Thyroid gland (tissue), 4 donors: ENCODE measurements at regions not wholly inside any gene's neighbourhood (a gene's known extent, or its start where the extent isn't known, plus 50 kb on each side); places are given as distances from the start of the nearest gene placed in this dataset.
"Not testable (repeated sequence)": the region's sequence is repeated elsewhere in the genome, so short reads cannot be mapped to it uniquely, and the experiment has no call there.

Experiments used
- DNase-seq, 2 donors: peaks; one replicate each; pipeline ENCODE4 v3.0.0-alpha.2; 2019
- H3K27ac ChIP-seq, 3 donors: fragments of 200-600 bp; sonication (generic); 1 replicate in 2 of 3; 2 replicates in 1 of 3; pipeline ENCODE4 v1.5.1; 2016 to 2019; ENCODE audit warnings: mild to moderate bottlenecking in 1 of 3, moderate library complexity in 1 of 3
- H3K27me3 ChIP-seq: fragments of 200-600 bp; sonication (generic); one replicate; pipeline ENCODE4 v1.5.1; 2019
- H3K36me3 ChIP-seq, 2 donors: fragments of 200-600 bp; sonication (generic); one replicate each; pipeline ENCODE4 v1.5.1; 2016 to 2019
- H3K4me1 ChIP-seq, 2 donors: fragments of 200-600 bp; sonication (generic); one replicate each; pipeline ENCODE4 v1.5.1; 2017 to 2019
- H3K4me3 ChIP-seq, 3 donors: fragments of 200-600 bp; sonication (generic); replicated peaks in 1 of 3; 1 replicate in 2 of 3; 2 replicates in 1 of 3; pipeline ENCODE4 v1.5.1; 2016; ENCODE audit warnings: mild to moderate bottlenecking in 1 of 3
- H3K9me3 ChIP-seq: fragments of 200-600 bp; sonication (generic); one replicate; pipeline ENCODE4 v1.5.1; 2017
- CTCF ChIP-seq, 6 experiments: fragments of 200-600 bp in 3 of 6; fragments of 450-650 bp in 3 of 6; sonication (generic) in 3 of 6; IDR thresholded peaks; one replicate each; pipeline ENCODE4 v1.5.1; 2016 to 2019; ENCODE audit warnings: antibody characterized with exemption in 6 of 6, mild to moderate bottlenecking in 2 of 6, inconsistent platforms in 1 of 6, moderate library complexity in 1 of 6
- POLR2A ChIP-seq, 2 donors: fragments of 450-650 bp; IDR thresholded peaks; one replicate each; pipeline ENCODE4 v1.6.1; 2017; ENCODE audit warnings: antibody characterized with exemption in 2 of 2, mild to moderate bottlenecking in 2 of 2, moderate library complexity in 1 of 2
- WGBS, 2 donors: methylation state at CpG; one replicate each; pipeline ENCODE4 v1.1.5; 2017; 5-methylcytosine and 5-hydroxymethylcytosine counted together
- intact Hi-C: fragments of 100-400 bp; cut with DNase I; formaldehyde crosslinking; loops from one replicate; pipeline ENCODE4 v1.15.1; 2023

- H3K27ac ChIP-seq, result no peak overlapping the region
- H3K27me3 ChIP-seq, result no peaks in the 10 kb centered on the region
- TF ChIP-seq CTCF (IDR thresholded peaks at IDR 0.05) (no peak), POLR2A (IDR thresholded peaks at IDR 0.05) (no peak)
- no peaks in the 10 kb centered on the region for H3K4me1 ChIP-seq
- 88 to 94% methylated on average over 2 of the region's 2 CpGs for WGBS, 2 donors
- no peaks in the 10 kb centered on the region for H3K9me3 ChIP-seq
- no peaks in the 10 kb centered on the region for H3K36me3 ChIP-seq
- DNase-seq, result no peak
- no peak overlapping the region for H3K4me3 ChIP-seq
- intact Hi-C loops, result loop anchor here (5.0 kb wide), 1 partner anchor 100 kb away; the partner anchor contains the start of gene LMNB1
These were observed 76.4 kb downstream of the PHAX start for GRCh38 chr5:126677121-126677520.

- 46 to 55% methylated on average over 4 of the region's 4 CpGs for WGBS, 2 donors
- H3K9me3 ChIP-seq, result no peaks in the 10 kb centered on the region
- no peaks in the 10 kb centered on the region for H3K27me3 ChIP-seq
- no peaks in the 10 kb centered on the region for H3K4me1 ChIP-seq
- intact Hi-C loops, result no loop called here
- H3K4me3 ChIP-seq, result no peak overlapping the region
- no peak overlapping the region for H3K27ac ChIP-seq
- no peaks in the 10 kb centered on the region for H3K36me3 ChIP-seq
- DNase-seq, result no peak
- TF ChIP-seq CTCF (IDR thresholded peaks at IDR 0.05) (no peak), POLR2A (IDR thresholded peaks at IDR 0.05) (no peak)
These were observed 79.6 kb downstream of the PHAX start for GRCh38 chr5:126680191-126680817.

GRCh38 chr5:126681314-126681713, 80.6 kb downstream of the PHAX start:
- H3K27ac ChIP-seq, H3K9me3 ChIP-seq, DNase-seq, H3K4me3 ChIP-seq, H3K4me1 ChIP-seq, H3K36me3 ChIP-seq, H3K27me3 ChIP-seq, intact Hi-C loops: not testable (repeated sequence)
- WGBS, 2 donors, result 88 to 89% methylated on average over 9 of the region's 9 CpGs

- TF ChIP-seq POLR2A (IDR thresholded peaks at IDR 0.05) (no peak), CTCF (IDR thresholded peaks at IDR 0.05) (no peak)
- Histone ChIP-seq H3K4me3 (no peak overlapping the region), H3K9me3 (no peaks in the 10 kb centered on the region), H3K27ac (no peak overlapping the region), H3K36me3 (no peaks in the 10 kb centered on the region), H3K27me3 (no peaks in the 10 kb centered on the region), H3K4me1 (no peaks in the 10 kb centered on the region)
- DNase-seq, result peak in 1 of 2 donors; percentile 7
- WGBS, 2 donors, result 78 to 80% methylated on average over 6 of the region's 6 CpGs
- intact Hi-C loops, result no loop called here
These were observed 81.2 kb downstream of the PHAX start for GRCh38 chr5:126681970-126682369.

GRCh38 chr5:126682856-126683255, 82.1 kb downstream of the PHAX start:
- Histone ChIP-seq H3K27me3 (no peaks in the 10 kb centered on the region), H3K4me1 (no peaks in the 10 kb centered on the region), H3K27ac (no peak overlapping the region), H3K9me3 (no peaks in the 10 kb centered on the region), H3K4me3 (no peak overlapping the region), H3K36me3 (no peaks in the 10 kb centered on the region)
- no peak for DNase-seq
- no peak for TF ChIP-seq CTCF (IDR thresholded peaks at IDR 0.05)
- no peak for TF ChIP-seq POLR2A (IDR thresholded peaks at IDR 0.05)
- intact Hi-C loops, result no loop called here
- 93 to 95% methylated on average over 1 of the region's 1 CpG for WGBS, 2 donors
